Prostate gland (tissue), 1 donor: ENCODE measurements at regions not wholly inside any gene's neighbourhood (a gene's known extent, or its start where the extent isn't known, plus 50 kb on each side); places are given as distances from the start of the nearest gene placed in this dataset.

Source experiments
- POLR2A ChIP-seq: fragments of 450-650 bp; IDR thresholded peaks from one replicate; pipeline ENCODE4 v1.6.1; 2016; ENCODE audit warnings: antibody characterized with exemption, mild to moderate bottlenecking
- POLR2AphosphoS5 ChIP-seq: sonication (generic); formaldehyde crosslinking; IDR thresholded peaks from one replicate; pipeline ENCODE4 v1.6.1; 2017; ENCODE audit warnings: antibody characterized with exemption

- TF ChIP-seq POLR2A = no peak
- TF ChIP-seq POLR2AphosphoS5 = no peak
Observed at GRCh38 chr10:76626386-76626785, 1011.2 kb downstream of the KCNMA1 start.
